Mucosa of gallbladder (tissue), 1 donor: ENCODE measurements at regions not wholly inside any gene's neighbourhood (a gene's known extent, or its start where the extent isn't known, plus 50 kb on each side); places are given as distances from the start of the nearest gene placed in this dataset.
"Not testable (repeated sequence)": the region's sequence is repeated elsewhere in the genome, so short reads cannot be mapped to it uniquely, and the experiment has no call there.

Source experiments
- DNase-seq: peaks from one replicate; pipeline ENCODE4 v3.0.0-alpha.2; 2020; ENCODE audit warnings: low spot score
- donor health status: DM: no; HTN: no; CAD: no.

GRCh38 chr5:164296603-164297080, 791.2 kb downstream of the MAT2B start:
- DNase-seq: no peak

- no peak for DNase-seq
Measured at GRCh38 chr5:164298165-164298564, 792.7 kb downstream of the MAT2B start.

- DNase-seq: no peak
Measured at GRCh38 chr5:164300295-164300694, 794.9 kb downstream of the MAT2B start.

- DNase-seq: no peak
Measured at GRCh38 chr5:164301136-164301535, 795.7 kb downstream of the MAT2B start.

GRCh38 chr5:164301708-164302107, 796.3 kb downstream of the MAT2B start:
- no peak for DNase-seq

GRCh38 chr5:164302533-164303235, 797.3 kb downstream of the MAT2B start:
- no peak for DNase-seq

GRCh38 chr5:164303646-164304215, 798.3 kb downstream of the MAT2B start:
- no peak for DNase-seq

- DNase-seq: no peak
Measured at GRCh38 chr5:164306662-164307061, 801.2 kb downstream of the MAT2B start.

- DNase-seq: no peak
Measured at GRCh38 chr5:164312801-164313200, 807.4 kb downstream of the MAT2B start.

GRCh38 chr5:164317676-164318075, 812.3 kb downstream of the MAT2B start:
- no peak for DNase-seq

GRCh38 chr5:164319161-164319560, 813.7 kb downstream of the MAT2B start:
- DNase-seq: no peak

GRCh38 chr5:164324239-164324638, 818.8 kb downstream of the MAT2B start:
- no peak for DNase-seq

- no peak for DNase-seq
Measured at GRCh38 chr5:164326219-164326618, 820.8 kb downstream of the MAT2B start.

GRCh38 chr5:164327166-164327565, 821.7 kb downstream of the MAT2B start:
- DNase-seq: not testable (repeated sequence)

- no peak for DNase-seq
Measured at GRCh38 chr5:164332349-164333196, 827.2 kb downstream of the MAT2B start.

GRCh38 chr5:164335837-164336236, 830.4 kb downstream of the MAT2B start:
- no peak for DNase-seq

GRCh38 chr5:164336276-164336675, 830.9 kb downstream of the MAT2B start:
- no peak for DNase-seq

GRCh38 chr5:164336906-164337305, 831.5 kb downstream of the MAT2B start:
- no peak for DNase-seq

- no peak for DNase-seq
Measured at GRCh38 chr5:164341056-164341619, 835.7 kb downstream of the MAT2B start.

GRCh38 chr5:164345173-164345849, 839.9 kb downstream of the MAT2B start:
- no peak for DNase-seq

GRCh38 chr5:164345853-164346252, 840.4 kb downstream of the MAT2B start:
- no peak for DNase-seq
